SK-N-SH (cell line): ENCODE measurements at regions not wholly inside any gene's neighbourhood (a gene's known extent, or its start where the extent isn't known, plus 50 kb on each side); places are given as distances from the start of the nearest gene placed in this dataset.

Experiments used
- CTCF ChIA-PET: fragments of 300-600, 350-600 bp; formaldehyde crosslinking; extraction: SDS; loops from one replicate; lab custom pipeline; 2021; lab: Yijun Ruan, JAX
- POLR2A ChIA-PET: fragments of 350-600 bp; sonication (Branson Sonifier 250); formaldehyde crosslinking; extraction: SDS; loops from one replicate; lab custom pipeline; 2020; ENCODE audit warnings: antibody characterized with exemption, inconsistent platforms; lab: Yijun Ruan, JAX
- DNase-seq: peaks from one replicate; pipeline ENCODE4 v3.0.0; 2012
- H2AFZ ChIP-seq: fragments of 200-600 bp; sonication (generic); 2 replicates; pipeline ENCODE4 v1.8.1; 2016; ENCODE audit warnings: antibody characterized with exemption, mild to moderate bottlenecking, low read depth
- H3F3A ChIP-seq: fragments of 200-600 bp; sonication (generic); replicated peaks from 2 replicates; pipeline ENCODE3; 2016; ENCODE audit warnings: antibody characterized with exemption, mild to moderate bottlenecking; ENCODE audit not compliant: insufficient read depth
- H3K27ac ChIP-seq, 2 experiments: fragments of 200-500 bp in 1 of 2; fragments of 200-600 bp in 1 of 2; sonication (Bioruptor generic) in 1 of 2; sonication (generic), shearing (Covaris generic) in 1 of 2; 2 replicates each; pipeline versions ENCODE4 v1.5.1 to v1.6.1; 2014 to 2016; ENCODE audit warnings: low read depth in 2 of 2, inconsistent platforms in 1 of 2, low read length in 1 of 2, mild to moderate bottlenecking in 1 of 2, mixed read lengths in 1 of 2
- H3K27me3 ChIP-seq: fragments of 200-600 bp; sonication (generic), shearing (Covaris generic); 2 replicates; pipeline ENCODE4 v1.6.1; 2016; ENCODE audit warnings: mixed run types; ENCODE audit not compliant: insufficient read depth
- H3K36me3 ChIP-seq, 2 experiments: fragments of 200-500 bp in 1 of 2; fragments of 200-600 bp in 1 of 2; sonication (Bioruptor generic) in 1 of 2; sonication (generic) in 1 of 2; replicated peaks in 1 of 2; 2 replicates each; pipeline versions ENCODE3 to v1.5.1; 2014 to 2016; ENCODE audit warnings: low read length in 1 of 2, mild to moderate bottlenecking in 1 of 2; ENCODE audit not compliant: insufficient read depth in 2 of 2, control insufficient read depth in 1 of 2
- H3K4me1 ChIP-seq, 2 experiments: fragments of 200-500 bp in 1 of 2; fragments of 200-600 bp in 1 of 2; sonication (Bioruptor generic) in 1 of 2; sonication (generic), shearing (Covaris generic) in 1 of 2; 2 replicates each; pipeline versions ENCODE4 v1.5.1 to v1.6.1; 2014 to 2016; ENCODE audit warnings: low read depth in 1 of 2, low read length in 1 of 2, mixed run types in 1 of 2; ENCODE audit not compliant: insufficient read depth in 2 of 2, control insufficient read depth in 1 of 2
- H3K4me2 ChIP-seq: fragments of 200-600 bp; sonication (generic), shearing (Covaris generic); 2 replicates; pipeline ENCODE4 v1.6.1; 2017; ENCODE audit warnings: mixed run types
- H3K4me3 ChIP-seq, 2 experiments: fragments of 200-500 bp in 1 of 2; fragments of 200-600 bp in 1 of 2; sonication (Bioruptor generic) in 1 of 2; sonication (generic), shearing (Covaris generic) in 1 of 2; 2 replicates each; pipeline versions ENCODE4 v1.5.1 to v1.8.1; 2014 to 2016; ENCODE audit warnings: low read depth in 2 of 2, inconsistent platforms in 1 of 2, low read length in 1 of 2, mild to moderate bottlenecking in 1 of 2, mixed read lengths in 1 of 2, moderate library complexity in 1 of 2
- H3K79me2 ChIP-seq: fragments of 200-600 bp; sonication (generic); 2 replicates; pipeline ENCODE4 v1.8.1; 2017; ENCODE audit warnings: mild to moderate bottlenecking; ENCODE audit not compliant: insufficient read depth
- H3K9ac ChIP-seq: fragments of 200-600 bp; sonication (generic); 2 replicates; pipeline ENCODE4 v1.6.1; 2017; ENCODE audit warnings: mixed run types
- H3K9me2 ChIP-seq: fragments of 200-600 bp; sonication (generic); 2 replicates; pipeline ENCODE4 v1.6.1; 2017; ENCODE audit warnings: mixed run types
- H3K9me3 ChIP-seq: fragments of 200-600 bp; sonication (generic); 2 replicates; pipeline ENCODE4 v1.6.1; 2017; ENCODE audit warnings: mixed run types, mild to moderate bottlenecking, moderate library complexity
- H4K20me1 ChIP-seq: fragments of 200-600 bp; sonication (generic); 2 replicates; pipeline ENCODE4 v1.6.1; 2017; ENCODE audit warnings: mild to moderate bottlenecking, mixed run types; ENCODE audit not compliant: insufficient read depth
- FOXM1 ChIP-seq: IDR thresholded peaks from 2 replicates; pipeline ENCODE4 v1.4.0; 2012; ENCODE audit warnings: low read depth, mild to moderate bottlenecking
- GATA2 ChIP-seq: sonication (generic); formaldehyde crosslinking; IDR thresholded peaks from 2 replicates; pipeline ENCODE4 v1.5.0; 2020; ENCODE audit warnings: mild to moderate bottlenecking, missing genetic modification reagents
- MAX ChIP-seq: IDR thresholded peaks from 2 replicates; pipeline ENCODE4 v1.4.0; 2012; ENCODE audit warnings: low read depth
- NFIC ChIP-seq: IDR thresholded peaks from 2 replicates; pipeline ENCODE4 v1.4.0; 2012; ENCODE audit warnings: borderline replicate concordance
- NRF1 ChIP-seq: IDR thresholded peaks from 2 replicates; pipeline ENCODE4 v1.6.1; 2012; ENCODE audit warnings: low read depth, mild to moderate bottlenecking, low read length
- RAD21 ChIP-seq: IDR thresholded peaks from 2 replicates; pipeline ENCODE4 v1.6.1; 2012; ENCODE audit warnings: mild to moderate bottlenecking, low read length
- RCOR1 ChIP-seq: fragments of 150-350 bp; IDR thresholded peaks from 2 replicates; pipeline ENCODE4 v1.6.1; 2017; ENCODE audit warnings: antibody characterized with exemption, low read length
- SIN3A ChIP-seq: IDR thresholded peaks from 2 replicates; pipeline ENCODE4 v1.6.1; 2012; ENCODE audit warnings: low read depth, mild to moderate bottlenecking, low read length, moderate library complexity, borderline replicate concordance
- TAF1 ChIP-seq: IDR thresholded peaks from 2 replicates; pipeline ENCODE4 v1.6.1; 2012; ENCODE audit warnings: low read depth, mild to moderate bottlenecking, low read length, moderate library complexity, borderline replicate concordance
- TCF12 ChIP-seq: IDR thresholded peaks from 2 replicates; pipeline ENCODE4 v1.4.0; 2012
- TEAD4 ChIP-seq: IDR thresholded peaks from 2 replicates; pipeline ENCODE4 v1.4.0; 2012; ENCODE audit warnings: mild to moderate bottlenecking, borderline replicate concordance; ENCODE audit not compliant: insufficient read depth
- WGBS: methylation state at CpG from one replicate; pipeline ENCODE4 v1.1.6; 2017; ENCODE audit warnings: low lambda C conversion rate; 5-methylcytosine and 5-hydroxymethylcytosine counted together
- TF ChIP-seq, protein P1 (sequence below): IDR thresholded peaks from 2 replicates; pipeline ENCODE4; 2012
- TF ChIP-seq, protein P2 (sequence below): IDR thresholded peaks from 2 replicates; pipeline ENCODE4 v1.4.0; 2012; ENCODE audit warnings: low read depth, borderline replicate concordance

DNA sequence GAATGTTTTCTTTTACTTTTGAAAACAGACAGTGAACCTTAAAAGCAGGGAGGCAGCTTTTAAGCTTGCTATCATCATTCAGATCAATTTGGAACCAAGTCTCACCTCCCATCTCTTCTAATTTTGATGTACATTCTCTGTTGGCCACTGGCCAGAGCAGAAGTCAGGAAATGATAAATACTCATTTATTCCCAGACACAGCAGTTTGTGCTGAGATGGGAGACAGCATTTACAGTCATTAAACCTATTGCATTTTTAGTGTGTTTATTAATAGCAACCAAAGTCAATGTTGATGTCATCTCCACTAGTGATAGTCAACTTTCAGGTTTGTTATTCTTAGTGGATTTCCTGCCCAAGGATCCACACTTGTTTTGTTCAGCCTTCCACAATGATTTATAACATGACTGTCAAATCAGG, 320.0 kb upstream of the ATP2B1 start (continued):
- TF ChIP-seq, protein P1, sequence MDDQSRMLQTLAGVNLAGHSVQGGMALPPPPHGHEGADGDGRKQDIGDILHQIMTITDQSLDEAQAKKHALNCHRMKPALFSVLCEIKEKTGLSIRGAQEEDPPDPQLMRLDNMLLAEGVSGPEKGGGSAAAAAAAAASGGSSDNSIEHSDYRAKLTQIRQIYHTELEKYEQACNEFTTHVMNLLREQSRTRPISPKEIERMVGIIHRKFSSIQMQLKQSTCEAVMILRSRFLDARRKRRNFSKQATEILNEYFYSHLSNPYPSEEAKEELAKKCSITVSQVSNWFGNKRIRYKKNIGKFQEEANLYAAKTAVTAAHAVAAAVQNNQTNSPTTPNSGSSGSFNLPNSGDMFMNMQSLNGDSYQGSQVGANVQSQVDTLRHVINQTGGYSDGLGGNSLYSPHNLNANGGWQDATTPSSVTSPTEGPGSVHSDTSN = peak; percentile 21

DNA sequence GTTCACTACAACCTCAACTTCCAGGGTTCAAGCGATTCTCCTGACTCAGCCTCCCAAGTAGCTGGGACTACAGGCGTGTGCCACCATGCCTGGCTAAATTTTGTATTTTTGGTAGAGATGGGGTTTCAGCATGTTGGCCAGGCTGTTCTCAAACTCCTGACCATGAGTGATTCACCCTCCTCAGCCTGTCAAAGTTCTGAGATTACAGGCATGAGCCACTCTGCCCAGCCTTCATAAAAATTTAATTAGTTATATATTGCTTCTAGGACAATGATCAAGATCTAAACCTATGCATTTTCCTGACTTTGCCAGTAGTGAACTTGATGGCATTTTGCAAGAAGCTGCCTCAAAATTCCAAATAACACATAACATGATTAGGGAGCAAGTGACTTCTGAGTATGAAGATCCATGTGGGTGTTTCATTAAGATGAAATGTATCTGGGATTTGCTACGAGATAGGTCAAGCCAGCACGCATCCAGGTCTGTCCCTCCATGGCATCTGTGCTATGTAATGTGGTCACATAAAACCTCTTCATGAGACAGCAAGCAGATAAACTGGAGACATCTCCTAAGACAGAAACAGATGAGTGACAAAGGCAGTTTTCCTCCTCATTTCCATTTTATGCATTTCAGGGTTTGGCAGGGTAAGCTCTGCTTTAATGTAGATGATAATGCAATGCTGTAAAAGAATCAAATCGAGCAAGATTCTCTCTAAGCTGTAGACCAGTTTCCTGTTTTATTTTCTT, 319.4 kb upstream of the ATP2B1 start:
- peak overlapping the region; percentile 67 to 96 for H3K27ac ChIP-seq
- H3K9me2 ChIP-seq = no peaks in the 10 kb centered on the region
- CTCF ChIA-PET = interaction anchor here (0.8 to 1.1 kb wide), 3 partner anchors 9 to 19 kb away, joined by 3 to 5 read pairs (median 3); no protein-coding TSS in a partner anchor
- H3K9ac ChIP-seq = peak overlapping the region; percentile 22; the same call in 1 of the 2 replicates
- H3K4me2 ChIP-seq = peak overlapping the region; percentile 47; the same call in 1 of the 2 replicates
- H3K79me2 ChIP-seq = no peaks in the 10 kb centered on the region
- no peaks in the 10 kb centered on the region for H4K20me1 ChIP-seq
- H2AFZ ChIP-seq = peak overlapping the region; percentile 10; the same call in 1 of the 2 replicates
- DNase-seq = peak; percentile 20
- H3K27me3 ChIP-seq = no peaks in the 10 kb centered on the region
- H3K9me3 ChIP-seq = no peaks in the 10 kb centered on the region
- WGBS = 46% methylated on average over 5 of the region's 5 CpGs
- TF ChIP-seq NFIC (no peak), FOXM1 (no peak; the same call in 1 of the 2 replicates), RCOR1 (no peak), NRF1 (no peak), TCF12 (peak; percentile 68), SIN3A (no peak), MAX (no peak), RAD21 (no peak), GATA2 (CRISPR knock-in tag) (no peak), TEAD4 (peak; percentile 21; the same call in 1 of the 2 replicates), TAF1 (no peak)
- TF ChIP-seq, protein P2, sequence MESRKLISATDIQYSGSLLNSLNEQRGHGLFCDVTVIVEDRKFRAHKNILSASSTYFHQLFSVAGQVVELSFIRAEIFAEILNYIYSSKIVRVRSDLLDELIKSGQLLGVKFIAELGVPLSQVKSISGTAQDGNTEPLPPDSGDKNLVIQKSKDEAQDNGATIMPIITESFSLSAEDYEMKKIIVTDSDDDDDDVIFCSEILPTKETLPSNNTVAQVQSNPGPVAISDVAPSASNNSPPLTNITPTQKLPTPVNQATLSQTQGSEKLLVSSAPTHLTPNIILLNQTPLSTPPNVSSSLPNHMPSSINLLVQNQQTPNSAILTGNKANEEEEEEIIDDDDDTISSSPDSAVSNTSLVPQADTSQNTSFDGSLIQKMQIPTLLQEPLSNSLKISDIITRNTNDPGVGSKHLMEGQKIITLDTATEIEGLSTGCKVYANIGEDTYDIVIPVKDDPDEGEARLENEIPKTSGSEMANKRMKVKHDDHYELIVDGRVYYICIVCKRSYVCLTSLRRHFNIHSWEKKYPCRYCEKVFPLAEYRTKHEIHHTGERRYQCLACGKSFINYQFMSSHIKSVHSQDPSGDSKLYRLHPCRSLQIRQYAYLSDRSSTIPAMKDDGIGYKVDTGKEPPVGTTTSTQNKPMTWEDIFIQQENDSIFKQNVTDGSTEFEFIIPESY = no peak
- TF ChIP-seq, protein P1 = peak; percentile 70; the same call in 1 of the 2 replicates
- TF ChIP-seq, all 33 proteins: peak for 3
- POLR2A ChIA-PET = no interaction called here
- H3K4me3 ChIP-seq = no peak overlapping the region; a peak in 1 of 4 replicates
- peaks cover 23 to 36% of the 10 kb centered on the region in 2 experiments for H3K4me1 ChIP-seq
- H3K36me3 ChIP-seq = no peaks in the 10 kb centered on the region
- peaks cover 13% of the 10 kb centered on the region for H3F3A ChIP-seq
